ENCODE measurements at regions not wholly inside any gene's neighbourhood (a gene's known extent, or its start where the extent isn't known, plus 50 kb on each side); places are given as distances from the start of the nearest gene placed in this dataset.

DNA sequence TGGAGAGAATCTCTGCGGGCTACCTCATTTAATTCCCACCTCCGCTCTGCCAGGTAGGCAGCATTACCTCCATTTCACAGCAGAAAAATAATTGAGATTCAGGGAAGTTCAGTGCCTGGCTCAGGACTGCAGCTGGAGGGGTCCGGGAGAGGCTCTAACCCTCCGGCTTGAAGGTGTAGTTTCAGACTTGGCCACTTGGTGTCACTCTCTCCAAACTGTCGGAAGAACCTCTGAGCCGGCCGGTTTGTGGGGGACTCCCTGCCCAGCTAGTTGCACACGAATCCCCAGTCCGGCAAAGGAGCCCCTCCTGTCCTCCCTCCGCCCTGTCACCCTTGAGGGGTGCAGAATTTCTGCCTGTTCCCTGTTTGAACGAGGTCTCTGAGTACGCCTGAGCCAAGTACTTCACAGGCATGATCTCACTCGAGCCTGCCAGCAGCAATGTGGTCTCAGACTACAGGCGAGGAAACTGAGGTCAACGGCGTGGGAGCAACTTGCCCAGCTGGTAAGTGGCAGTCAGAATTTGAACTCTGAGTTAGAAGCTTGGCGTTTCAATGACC is 144.7 kb upstream of the ZNF716 start:
- Histone ChIP-seq H3K56ac (replicated peaks; ENCODE audit: insufficient read length, low read depth, low read length) (no peak overlapping the region), H3K4me1 (replicated peaks in 1 of 4; ENCODE audit: control insufficient read depth in 3 of 4, insufficient read depth in 4 of 4, low read length in 3 of 4) (no peaks in the 10 kb centered on the region), H3K9ac (replicated peaks in 1 of 4; ENCODE audit: extremely low read depth in 1 of 4, low read depth in 3 of 4, low read length in 3 of 4) (no peak overlapping the region), H3K9me3 (ENCODE audit: insufficient read depth in 2 of 2, low read depth in 1 of 2, low read length in 1 of 2) (peaks cover 50 to 89% of the 10 kb centered on the region in 2 experiments), H2AK5ac (ENCODE audit: low read depth, low read length) (no peak overlapping the region), H4K8ac (ENCODE audit: extremely low read depth, insufficient read depth, low read length) (no peak overlapping the region), H2BK20ac (ENCODE audit: low read length) (no peak overlapping the region), H2BK120ac (replicated peaks; ENCODE audit: low read depth, low read length) (no peak overlapping the region), H2AFZ (ENCODE audit: low read length) (no peak overlapping the region), H3K18ac (ENCODE audit: extremely low read depth, low read length) (no peak overlapping the region), H2BK5ac (ENCODE audit: low read depth, low read length) (no peak overlapping the region), H3K23me2 (ENCODE audit: low read depth, low read length) (peaks cover 4% of the 10 kb centered on the region; the same call in 1 of the 2 replicates), H3K4me3 (ENCODE audit: extremely low read depth in 1 of 4, insufficient read depth in 2 of 4, low read depth in 3 of 4, low read length in 4 of 4) (no peak overlapping the region), H4K5ac (ENCODE audit: insufficient read length, low read depth, low read length) (no peak overlapping the region), H3K4ac (replicated peaks; ENCODE audit: insufficient read length, low read depth, low read length) (no peak overlapping the region), H3K4me2 (ENCODE audit: insufficient read depth in 1 of 2, low read depth in 2 of 2, low read length in 2 of 2) (no peak overlapping the region), H3K27me3 (replicated peaks in 1 of 4; ENCODE audit: control insufficient read depth in 3 of 4, extremely low read depth in 1 of 4, insufficient read depth in 3 of 4, low read length in 3 of 4) (no peaks in the 10 kb centered on the region), H2BK12ac (ENCODE audit: low read depth, low read length) (no peak overlapping the region), H3K36me3 (ENCODE audit: control insufficient read depth in 2 of 4, insufficient read depth in 4 of 4, low read length in 3 of 4) (no peaks in the 10 kb centered on the region; a peak in 2 of 8 replicates), H3K79me2 (ENCODE audit: control insufficient read depth in 1 of 2, insufficient read depth in 2 of 2, low read length in 2 of 2) (no peaks in the 10 kb centered on the region), H3K27ac (ENCODE audit: low read depth, low read length) (no peak overlapping the region), H3K14ac (ENCODE audit: insufficient read length) (no peak overlapping the region), H3K79me1 (ENCODE audit: low read depth, low read length) (no peaks in the 10 kb centered on the region), H4K20me1 (replicated peaks in 1 of 2; ENCODE audit: control insufficient read depth in 1 of 2, insufficient read depth in 2 of 2, low read length in 2 of 2) (no peaks in the 10 kb centered on the region), H4K91ac (replicated peaks; ENCODE audit: insufficient read length, low read length) (no peak overlapping the region), H3K23ac (ENCODE audit: insufficient read length) (no peak overlapping the region), H2BK15ac (ENCODE audit: low read length) (no peak overlapping the region)
- DNase-seq (ENCODE audit: low read depth in 1 of 2, low spot score in 2 of 2) (peak in 1 of 2 experiments; percentile 45), FAIRE-seq (peak; percentile 19)
- WGBS, 2 experiments (ENCODE audit: extremely low coverage in 1 of 2, insufficient coverage in 1 of 2, insufficient read length in 1 of 2, insufficient replicate concordance in 2 of 2, low coverage in 1 of 2, low lambda C conversion rate in 2 of 2, missing lambda C conversion rate in 1 of 2): 80% methylated on average over 17 of the region's 17 CpGs; no CpG with 5 or more reads in 1 of the 2 experiments
- ChIA-PET CTCF (ENCODE audit: partially characterized antibody) (interaction anchor here (0.9 to 1.4 kb wide), 2 partner anchors 11 to 14 kb away, joined by 3 read pairs; no protein-coding TSS in a partner anchor), POLR2A (ENCODE audit: partially characterized antibody) (no interaction called here)
- TF ChIP-seq SIN3A (conservative IDR thresholded peaks at IDR 0.05 in 1 of 2, IDR thresholded peaks at IDR 0.05 in 1 of 2; ENCODE audit: low read depth in 1 of 2, low read length in 2 of 2) (no peak), CTCF (IDR thresholded peaks at IDR 0.05; ENCODE audit: control extremely low read depth in 1 of 3, insufficient read depth in 1 of 3, low read depth in 1 of 3, low read length in 3 of 3) (peak in 2 of 3 experiments; percentile 13 to 29; a peak in 3 of 4 replicates), EP300 (IDR thresholded peaks at IDR 0.05; ENCODE audit: borderline replicate concordance in 1 of 2, low read depth in 2 of 2, low read length in 2 of 2) (no peak), NRF1 (IDR thresholded peaks at IDR 0.05; ENCODE audit: low read depth, low read length) (no peak), CBX5 (IDR thresholded peaks at IDR 0.05; ENCODE audit: low read depth, low read length) (no peak), ASH2L (IDR thresholded peaks at IDR 0.05; ENCODE audit: low read length) (no peak), RAD21 (IDR thresholded peaks at IDR 0.05 in 1 of 2, conservative IDR thresholded peaks at IDR 0.05 in 1 of 2; ENCODE audit: low read depth in 2 of 2, low read length in 2 of 2) (peak; percentile 39 to 48), HDAC2 (IDR thresholded peaks at IDR 0.05; ENCODE audit: borderline replicate concordance in 1 of 2, low read depth in 2 of 2, low read length in 2 of 2) (no peak), RXRA (IDR thresholded peaks at IDR 0.05; ENCODE audit: insufficient read depth, low read depth, low read length) (no peak)

Measured in H1 (cell line).